ENCODE measurements at regions not wholly inside any gene's neighbourhood (a gene's known extent, or its start where the extent isn't known, plus 50 kb on each side); places are given as distances from the start of the nearest gene placed in this dataset.
"Not testable (repeated sequence)": the region's sequence is repeated elsewhere in the genome, so short reads cannot be mapped to it uniquely, and the experiment has no call there.

DNA sequence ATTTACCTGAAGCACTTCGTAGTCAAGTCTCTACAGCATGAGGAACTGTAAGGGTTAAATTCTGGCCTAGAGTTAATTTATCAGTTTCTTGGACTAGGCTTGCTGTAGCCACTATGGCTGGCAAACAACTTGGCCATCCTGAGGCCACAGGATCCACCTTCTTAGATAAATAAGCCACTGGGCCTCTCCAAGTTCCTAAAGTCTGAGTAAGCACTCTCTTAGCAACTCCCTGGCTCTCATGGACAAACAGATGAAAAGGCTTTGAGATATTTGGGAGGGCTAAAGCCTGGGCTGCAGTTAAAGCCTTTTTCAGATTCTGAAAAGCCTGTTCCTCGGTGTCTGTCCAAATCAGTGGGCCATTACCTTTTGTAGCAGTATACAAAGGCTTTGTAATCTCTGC lies 675.0 kb downstream of the TMEM121 start:
- DNase-seq (ENCODE audit: low read depth): no peak

DNA sequence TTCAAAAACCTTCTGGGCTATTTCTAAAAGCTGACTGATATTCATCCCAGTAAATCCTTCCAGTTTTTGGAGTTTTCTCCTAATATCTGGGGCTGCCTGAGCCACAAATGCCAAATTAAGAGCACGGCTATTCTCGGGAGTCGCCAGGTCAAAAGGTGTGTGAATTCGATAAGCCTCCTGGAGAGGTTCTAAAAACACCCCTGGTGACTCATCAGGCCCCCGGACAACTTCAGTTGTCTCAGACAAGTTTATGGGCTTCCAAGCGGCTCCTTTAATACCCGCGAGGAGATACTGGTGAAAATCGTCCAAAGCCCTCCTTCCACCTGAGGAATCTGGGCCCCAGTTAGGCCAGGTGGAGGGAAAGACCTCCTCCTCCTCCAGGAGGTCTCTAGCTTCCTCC lies 677.1 kb downstream of the TMEM121 start:
- DNase-seq (ENCODE audit: low read depth): no peak

DNA sequence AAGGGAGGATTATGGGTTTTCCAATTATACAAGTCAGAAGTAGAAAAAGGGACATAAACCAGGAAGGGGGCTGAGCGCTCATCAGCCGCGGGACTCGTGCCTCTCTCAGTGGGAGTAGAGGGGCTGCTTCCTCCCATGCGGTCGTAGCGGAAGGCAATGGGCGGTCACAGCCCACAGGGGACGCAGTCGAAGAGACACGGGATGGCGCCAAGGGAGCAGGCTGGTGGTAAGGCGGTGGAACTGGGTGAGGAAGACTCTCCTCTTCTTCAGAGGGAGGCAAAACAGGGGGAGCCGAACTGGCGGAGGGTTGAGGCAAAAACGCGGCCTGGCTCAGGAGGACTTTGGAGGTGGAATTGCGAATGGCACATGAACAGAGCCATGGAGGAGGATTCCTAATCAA lies 677.7 kb downstream of the TMEM121 start:
- no peak for DNase-seq (ENCODE audit: low read depth)

DNA sequence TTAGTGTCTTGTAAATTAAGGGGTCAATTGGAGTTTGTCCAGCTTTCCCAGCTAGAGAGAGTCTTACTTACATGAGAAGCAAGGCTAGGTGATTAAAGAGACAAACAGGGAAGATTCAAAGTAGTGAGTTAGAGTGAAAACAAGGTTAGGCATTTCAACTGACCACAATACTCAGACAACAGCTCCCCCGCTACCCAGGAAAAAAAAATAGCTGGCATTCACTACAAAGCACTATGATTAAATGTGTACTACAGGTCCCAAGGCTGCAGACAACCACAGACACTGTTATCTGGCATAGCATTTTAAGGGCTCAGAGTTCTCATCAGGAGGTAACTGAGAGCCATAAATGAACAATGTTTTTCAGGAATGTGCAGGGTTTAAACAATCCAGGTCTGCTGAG lies 680.9 kb downstream of the TMEM121 start:
- no peak for DNase-seq (ENCODE audit: low read depth)

DNA sequence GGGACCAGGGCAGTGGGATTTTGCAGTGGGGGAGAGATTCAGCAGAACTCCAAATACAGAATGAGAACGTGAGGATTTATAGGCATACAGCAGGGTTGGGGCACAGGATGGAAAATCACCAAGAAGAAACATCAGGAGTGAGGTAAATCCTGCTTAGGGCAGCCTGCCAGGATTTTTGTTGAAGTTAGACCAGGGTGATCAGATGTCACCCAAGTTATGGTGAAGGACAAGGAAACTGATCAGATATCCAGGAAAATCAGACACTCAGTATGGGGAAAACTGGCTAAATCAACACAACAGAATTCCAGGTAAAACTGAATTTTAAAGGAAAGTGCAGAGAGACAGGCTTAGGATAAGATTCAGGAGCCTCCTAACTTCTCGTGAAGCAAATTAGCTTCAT lies 682.4 kb downstream of the TMEM121 start:
- DNase-seq (ENCODE audit: low read depth): no peak

DNA sequence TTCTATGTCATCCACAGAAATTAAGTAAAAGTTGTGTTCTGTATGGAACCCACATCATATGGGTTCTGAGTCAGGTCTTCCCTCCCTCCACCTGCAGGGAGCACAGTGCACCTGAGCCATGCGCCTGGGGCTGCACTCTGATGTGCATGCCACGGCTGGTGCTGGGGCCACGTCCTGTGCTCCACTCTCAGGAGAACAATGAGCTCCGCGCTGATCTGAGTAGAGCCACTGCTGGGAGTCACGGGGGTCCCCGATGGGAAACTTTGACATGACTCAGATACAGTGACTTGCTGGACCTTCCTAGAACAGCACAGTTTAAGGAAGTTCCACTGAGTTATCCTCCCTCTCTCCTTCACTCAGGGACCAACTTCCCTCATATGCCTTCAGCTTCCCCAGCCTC lies 683.4 kb downstream of the TMEM121 start:
- no peak for DNase-seq (ENCODE audit: low read depth)

DNA sequence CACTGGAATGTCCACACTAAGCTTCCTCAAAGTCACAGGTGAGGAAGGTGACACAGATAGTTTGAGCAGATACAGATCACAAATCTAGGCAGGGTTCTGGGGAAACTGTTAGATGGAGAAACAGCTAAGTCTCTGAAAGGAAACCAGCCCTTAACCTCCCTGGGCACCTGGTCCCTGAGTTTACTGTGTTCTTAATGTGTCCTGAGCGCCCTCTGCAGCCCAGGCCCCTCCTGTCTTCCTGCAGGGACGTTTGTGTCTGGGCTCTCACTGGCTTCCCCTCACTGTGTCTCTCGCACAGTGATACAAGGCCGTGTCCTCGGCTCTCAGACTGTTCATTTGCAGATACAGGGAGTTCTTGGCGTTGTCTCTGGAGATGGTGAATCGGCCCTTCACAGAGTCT lies 684.3 kb downstream of the TMEM121 start:
- DNase-seq (ENCODE audit: low read depth): no peak

DNA sequence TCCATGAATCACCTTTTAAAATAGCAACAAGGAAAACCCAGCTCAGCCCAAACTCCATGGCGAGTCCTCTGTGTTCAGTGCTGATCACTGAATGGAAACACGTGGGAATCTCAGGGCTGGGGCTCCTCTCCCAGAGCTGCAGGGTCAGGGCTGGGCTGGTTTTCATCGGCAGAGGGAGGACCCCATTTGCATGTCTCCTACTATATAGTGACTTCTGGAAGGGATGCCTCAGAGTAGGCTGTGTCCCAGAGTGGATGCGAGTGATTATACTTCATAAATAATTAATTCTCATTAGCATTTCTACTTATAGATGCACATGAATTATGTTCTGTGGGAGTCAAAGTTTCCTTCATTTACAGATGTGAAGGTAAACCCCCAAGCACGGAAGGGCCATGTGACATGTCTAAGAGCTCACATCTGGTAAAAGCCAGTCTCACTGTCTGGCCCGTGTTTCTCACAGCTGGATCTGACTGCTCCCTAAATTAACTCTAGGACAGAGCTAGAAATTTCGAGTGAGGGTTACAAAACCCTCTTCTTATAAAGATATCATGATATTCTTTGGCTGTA lies 685.0 kb downstream of the TMEM121 start:
- no peak for DNase-seq (ENCODE audit: low read depth)

DNA sequence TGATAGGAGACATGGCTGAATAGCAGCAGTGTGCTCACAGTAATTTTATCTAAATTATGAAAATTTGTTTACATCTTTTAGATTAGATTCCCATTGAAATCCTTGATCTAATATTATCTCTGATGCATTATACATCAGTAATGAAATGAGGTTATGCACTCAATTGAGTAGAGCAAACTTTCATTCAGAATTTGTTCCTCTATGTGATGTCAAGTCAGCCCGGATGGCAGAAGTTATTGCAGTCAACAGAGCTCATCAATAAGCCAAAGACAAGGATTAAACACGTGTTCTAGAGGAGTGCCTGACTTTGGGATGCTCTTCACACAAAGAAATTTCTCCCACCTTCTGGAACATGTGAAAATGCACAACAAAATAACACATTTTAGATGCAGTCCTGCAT lies 688.8 kb downstream of the TMEM121 start:
- DNase-seq (ENCODE audit: low read depth): no peak

DNA sequence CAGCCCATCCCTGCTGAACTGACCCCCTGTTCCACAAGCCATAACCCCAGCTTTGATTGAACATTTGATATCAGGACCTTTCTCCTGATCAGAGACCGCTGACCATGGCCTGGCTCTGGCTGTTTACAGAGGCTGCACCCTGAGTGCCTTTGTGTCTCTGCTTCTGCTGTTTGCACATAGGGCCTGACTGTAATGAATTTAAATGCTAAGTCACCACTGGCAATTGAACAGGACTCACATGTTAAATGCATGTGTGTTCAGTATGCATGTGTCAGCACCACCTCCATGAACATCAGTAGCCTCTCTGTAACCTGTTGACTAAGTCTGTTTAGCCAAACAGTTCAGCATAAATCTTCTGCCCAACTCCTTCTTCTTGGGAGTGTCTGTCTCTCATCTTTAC lies 690.3 kb downstream of the TMEM121 start:
- DNase-seq (ENCODE audit: low read depth): no peak

DNA sequence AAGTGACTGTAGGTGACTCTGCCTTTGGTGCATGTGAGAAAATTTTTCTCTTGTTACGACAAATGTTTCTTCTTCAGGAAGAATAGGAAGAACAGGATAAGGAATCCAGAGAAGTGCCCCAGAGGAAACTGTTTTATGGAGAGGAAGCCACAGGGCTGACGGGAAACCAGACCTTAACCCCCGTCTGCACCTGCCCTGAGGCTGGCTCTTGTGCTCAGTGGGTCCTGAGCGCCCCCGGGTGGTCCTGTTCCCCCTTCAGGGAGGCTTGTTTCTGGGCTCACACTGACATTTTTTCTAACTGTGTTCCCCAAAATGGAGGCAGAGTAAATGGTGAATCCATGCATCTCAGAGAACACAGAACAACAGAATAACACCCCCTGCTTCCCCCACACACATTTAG lies 691.8 kb downstream of the TMEM121 start:
- no peak for DNase-seq (ENCODE audit: low read depth)

DNA sequence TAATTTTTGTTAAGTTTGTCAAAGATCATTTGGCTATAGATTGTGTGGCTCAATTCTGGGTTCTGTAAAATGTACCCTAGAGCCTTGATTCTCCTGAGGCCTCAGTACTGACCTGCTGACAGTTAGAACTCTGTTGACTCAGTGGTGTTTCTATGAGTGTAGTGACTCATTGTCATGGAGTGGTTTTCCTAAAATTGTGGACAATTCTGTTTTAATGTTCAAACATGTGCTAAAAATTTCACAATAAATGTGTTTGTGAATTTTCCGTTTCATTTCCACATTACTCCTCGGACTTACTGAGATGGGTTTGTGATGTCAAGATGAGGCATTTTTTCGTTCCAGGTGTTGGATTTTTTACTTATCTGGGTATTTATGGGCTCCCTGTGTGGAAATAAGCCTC lies 695.9 kb downstream of the TMEM121 start:
- DNase-seq (ENCODE audit: low read depth): no peak

DNA sequence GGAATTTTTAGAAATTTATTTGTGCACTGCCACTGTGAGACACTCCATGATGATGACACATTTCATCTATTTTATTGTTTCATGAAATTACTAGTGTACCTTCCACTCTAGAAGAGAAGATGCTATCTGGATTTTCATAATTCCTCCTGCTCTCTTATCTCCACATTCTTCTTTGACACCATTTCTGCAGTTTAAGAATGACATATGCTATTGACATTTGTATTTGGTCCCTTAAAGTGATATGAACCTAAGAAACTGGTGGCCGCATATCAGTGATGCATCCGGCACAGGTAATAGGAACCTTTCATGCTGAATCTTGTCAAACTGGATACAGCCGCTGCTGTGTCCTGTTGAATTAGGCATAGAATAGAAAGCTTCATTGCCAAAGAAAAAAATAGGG lies 696.3 kb downstream of the TMEM121 start:
- DNase-seq (ENCODE audit: low read depth): no peak

DNA sequence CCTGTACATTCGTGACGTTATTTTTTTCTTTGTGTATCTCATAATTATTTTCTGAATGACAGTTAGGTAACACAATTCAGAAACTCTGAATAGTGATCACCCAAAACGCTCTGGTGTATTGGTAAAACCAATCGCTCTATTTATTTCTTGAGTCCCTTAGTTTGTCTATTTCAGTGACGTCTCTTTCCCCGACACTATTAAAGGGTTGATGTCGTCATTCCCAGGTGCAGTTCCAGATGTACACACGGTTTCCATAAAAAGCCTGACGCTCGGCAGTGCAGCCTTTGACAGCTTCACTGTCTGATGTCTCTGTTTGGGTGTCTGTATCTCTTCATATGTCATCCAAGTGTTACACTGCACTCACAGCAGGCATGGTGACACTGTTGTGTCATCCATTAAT lies 701.4 kb downstream of the TMEM121 start:
- DNase-seq (ENCODE audit: low read depth): no peak

DNA sequence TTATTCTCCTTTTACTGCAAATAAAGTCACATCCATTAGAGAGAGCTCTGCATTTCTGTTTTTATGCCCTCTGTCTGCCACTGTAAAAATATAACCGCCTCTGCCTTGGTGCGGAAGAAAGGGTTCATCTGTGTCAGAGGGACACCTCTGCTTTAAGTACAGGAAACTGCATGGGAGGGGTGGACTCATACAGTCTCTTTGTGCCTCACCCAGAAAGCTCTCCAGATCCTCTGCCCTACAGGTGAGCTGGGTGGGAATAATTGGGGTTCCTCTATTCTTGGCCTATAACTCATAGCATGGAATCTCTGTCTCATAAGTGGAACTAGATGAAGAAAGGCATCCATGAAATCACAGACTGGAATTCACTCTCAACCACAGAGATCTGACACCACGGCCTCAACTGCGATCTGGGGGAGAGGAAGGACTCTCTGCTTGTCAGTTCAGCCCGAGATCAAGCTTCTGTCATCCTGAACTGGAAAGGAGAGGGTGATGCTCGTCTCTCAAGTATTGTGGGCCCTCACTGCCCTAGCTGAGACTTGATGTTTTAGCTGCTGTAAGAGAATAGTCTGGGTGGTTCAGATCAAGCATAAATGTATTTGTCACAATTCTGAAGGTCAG lies 702.3 kb downstream of the TMEM121 start:
- DNase-seq (ENCODE audit: low read depth): no peak

DNA sequence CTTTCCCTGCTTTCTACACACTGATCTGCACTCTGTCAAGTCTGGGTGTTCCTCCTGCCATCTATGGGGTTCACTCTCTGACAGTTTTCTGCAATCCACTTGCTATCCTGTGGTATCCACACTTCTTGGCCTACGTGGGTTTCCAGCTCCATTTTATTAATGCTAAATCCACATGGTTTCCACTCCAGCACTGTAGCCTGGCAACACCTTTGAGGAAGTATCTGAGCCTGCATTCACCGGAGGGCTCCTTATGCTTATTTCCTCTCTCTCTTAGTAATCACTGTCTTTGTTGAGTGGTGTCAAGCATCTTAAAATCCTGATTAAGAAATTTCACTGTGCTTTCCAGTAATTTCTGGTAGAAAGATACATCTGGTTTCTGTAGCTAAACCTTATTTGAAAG lies 703.7 kb downstream of the TMEM121 start:
- no peak for DNase-seq (ENCODE audit: low read depth)

DNA sequence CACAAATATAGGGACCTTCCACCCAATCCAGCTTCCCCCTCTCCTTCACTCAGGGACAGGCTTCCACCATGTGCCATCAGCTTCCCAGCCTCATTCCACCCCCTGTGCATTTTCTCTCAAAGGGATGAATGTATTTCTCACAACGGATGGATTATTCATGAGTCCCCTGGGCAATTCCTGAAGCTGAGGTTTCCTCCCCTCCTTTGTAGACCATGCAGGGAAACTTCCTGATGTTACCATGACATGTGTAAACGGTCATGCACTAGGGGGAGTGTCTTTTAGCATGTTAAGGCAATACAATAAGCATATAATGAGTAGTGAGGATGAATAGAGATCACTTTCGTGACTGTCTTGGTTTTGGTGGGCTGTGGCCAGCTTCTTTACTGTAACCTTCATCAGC lies 706.8 kb downstream of the TMEM121 start:
- not testable (repeated sequence) for DNase-seq (ENCODE audit: low read depth)

DNA sequence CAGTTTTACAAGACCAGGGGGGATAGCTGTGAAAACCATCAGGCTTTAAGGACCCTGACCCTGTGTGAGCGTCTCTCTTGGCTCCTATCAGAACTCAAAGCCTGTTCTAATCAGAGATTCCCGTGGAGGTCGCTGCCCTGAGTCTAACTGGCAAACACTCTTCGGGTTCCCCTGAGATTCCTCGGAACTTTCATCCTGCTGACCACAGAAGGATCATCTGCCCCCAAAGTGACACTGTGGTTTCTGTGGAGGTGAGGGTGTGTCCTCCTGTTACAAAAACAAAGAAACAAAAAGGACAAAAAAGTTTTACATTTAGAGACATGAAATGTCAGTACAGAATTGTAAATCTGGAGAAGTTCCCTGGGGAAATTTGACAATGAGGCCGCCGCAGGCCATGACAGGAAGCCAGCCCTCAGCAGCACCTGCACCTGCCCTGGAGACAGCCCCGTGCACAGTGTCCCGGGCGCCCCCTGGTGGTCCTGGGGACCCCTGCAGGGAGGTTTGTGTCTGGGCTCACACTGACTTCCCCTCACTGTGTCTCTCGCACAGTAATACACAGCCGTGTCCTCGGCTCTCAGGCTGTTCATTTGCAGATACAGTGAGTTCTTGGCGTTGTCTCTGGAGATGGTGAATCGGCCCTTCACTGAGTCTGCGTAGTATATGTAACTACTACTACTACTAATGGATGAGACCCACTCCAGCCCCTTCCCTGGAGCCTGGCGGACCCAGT lies 708.3 kb downstream of the TMEM121 start:
- DNase-seq (ENCODE audit: low read depth): not testable (repeated sequence)

DNA sequence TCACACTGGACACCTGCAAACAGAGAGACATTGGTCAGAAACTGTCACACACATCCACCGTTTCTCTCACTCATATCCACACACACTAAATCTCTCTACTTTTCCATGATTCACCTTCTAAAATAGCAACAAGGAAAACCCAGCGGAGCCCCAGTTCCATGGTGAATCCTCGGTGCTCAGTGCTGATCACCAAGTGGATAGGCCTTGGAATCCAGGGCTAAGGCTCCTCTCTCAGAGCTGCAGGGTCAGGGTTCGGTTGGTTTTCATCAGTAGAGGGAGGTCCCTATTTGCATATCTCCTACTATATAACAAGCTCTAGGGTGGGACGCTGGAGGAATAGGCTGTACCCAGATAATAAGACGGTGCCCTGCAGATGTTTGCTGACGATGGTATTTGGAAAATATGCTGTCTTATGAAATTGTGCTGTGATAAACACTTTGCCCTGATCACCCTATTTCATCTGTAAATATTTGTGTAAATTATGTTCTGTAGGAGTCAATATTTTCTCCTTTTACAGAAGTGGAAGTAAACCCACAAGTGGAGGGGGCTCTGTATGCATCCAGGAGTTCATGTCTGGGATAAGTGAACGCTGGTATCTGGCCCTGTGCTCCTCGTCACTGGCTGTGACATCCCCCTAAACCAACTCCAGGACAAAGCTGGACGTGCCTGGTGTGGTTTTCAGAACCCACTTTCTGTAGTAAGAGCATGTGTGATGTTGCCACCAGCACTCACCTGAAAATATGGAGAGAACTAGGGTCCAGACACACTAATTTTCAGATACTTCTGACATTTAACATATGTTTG lies 709.2 kb downstream of the TMEM121 start:
- no peak for DNase-seq (ENCODE audit: low read depth)

DNA sequence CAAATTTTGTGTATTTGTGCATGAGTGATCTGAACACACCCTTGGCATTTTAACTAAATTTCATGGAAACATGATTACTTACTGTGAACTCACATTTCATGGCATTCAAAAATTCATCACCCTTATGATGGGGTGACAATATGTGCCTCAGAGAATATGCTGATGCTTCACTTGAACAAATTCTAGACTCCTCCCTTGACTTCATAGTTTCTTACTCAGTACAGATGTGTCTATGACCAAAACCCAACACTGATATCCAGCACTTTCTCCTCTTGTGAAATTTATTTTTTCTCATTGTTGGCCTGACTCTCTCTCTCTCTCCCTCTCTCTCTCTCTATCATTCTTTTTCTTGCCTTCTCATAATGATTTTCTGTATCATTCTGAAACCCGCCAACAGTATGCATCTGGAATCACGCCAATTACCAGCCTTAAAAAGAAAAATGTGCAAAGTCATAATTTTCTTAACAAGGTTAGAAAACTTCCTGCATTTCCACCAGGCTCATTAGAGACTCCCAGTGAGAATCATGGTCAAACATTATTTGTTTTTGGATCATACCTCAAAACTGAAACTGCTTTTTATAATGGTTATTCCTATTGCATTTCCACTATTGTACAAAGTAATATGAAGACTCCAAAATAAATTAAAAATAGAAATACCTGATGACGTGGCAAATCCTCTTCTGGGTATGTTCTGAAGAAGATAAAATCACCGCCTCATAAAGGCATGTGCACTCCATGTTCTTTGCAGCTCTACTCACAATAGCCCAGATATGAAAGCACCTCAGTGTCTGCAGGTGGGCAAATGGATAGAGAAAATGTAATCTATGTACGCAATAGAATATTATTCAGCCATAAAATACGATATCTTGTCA lies 722.2 kb downstream of the TMEM121 start:
- DNase-seq (ENCODE audit: low read depth): no peak

DNA sequence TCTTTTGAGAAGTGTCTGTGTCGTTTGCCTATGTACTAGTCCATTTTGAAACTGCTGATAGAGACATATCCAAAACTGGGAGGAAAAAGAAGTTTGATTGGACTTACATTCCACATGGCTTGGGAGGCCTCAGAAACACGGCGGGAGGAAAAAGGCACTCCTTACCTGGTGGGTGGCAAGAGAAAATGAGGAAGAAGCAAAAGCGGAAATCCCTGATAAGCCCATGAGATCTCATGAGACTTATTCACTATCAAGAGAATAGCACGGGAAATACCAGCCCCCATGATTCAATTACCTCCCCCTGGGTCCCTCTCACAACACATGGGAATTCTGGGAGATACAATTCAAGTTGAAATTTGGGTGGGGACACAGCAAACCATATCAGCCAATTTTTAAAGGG lies 727.6 kb downstream of the TMEM121 start:
- not testable (repeated sequence) for DNase-seq (ENCODE audit: low read depth)

DNA sequence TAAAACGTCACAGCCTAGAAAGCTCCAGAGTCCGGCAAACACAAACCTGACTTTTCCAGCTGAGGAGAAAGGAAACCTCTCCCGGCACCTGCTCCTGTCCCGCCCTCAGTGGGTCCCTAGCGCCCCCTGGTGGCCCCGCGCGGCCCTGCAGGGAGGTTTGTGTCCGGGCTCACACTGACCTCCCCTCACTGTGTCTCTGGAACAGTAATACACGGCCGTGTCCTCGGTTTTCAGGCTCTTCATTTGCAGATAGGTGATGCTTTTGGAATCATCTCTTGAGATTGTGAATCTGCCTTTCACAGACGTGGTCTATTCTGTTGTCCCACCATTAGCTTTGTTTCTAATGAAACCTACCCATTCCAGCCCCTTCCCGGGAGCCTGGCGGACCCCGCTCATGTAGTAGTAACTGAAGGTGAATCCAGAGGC lies 731.2 kb downstream of the TMEM121 start:
- peak; percentile 81 for DNase-seq (ENCODE audit: low read depth)

Data from stimulated activated CD8-positive, alpha-beta memory T cell treated with anti-CD3 and anti-CD28 coated beads, Interleukin-15, amount 100 ng/mL, for 24 hours (primary cell).